GM21390 (cell line): ENCODE measurements at regions not wholly inside any gene's neighbourhood (a gene's known extent, or its start where the extent isn't known, plus 50 kb on each side); places are given as distances from the start of the nearest gene placed in this dataset.
"Not testable (repeated sequence)": the region's sequence is repeated elsewhere in the genome, so short reads cannot be mapped to it uniquely, and the experiment has no call there.

Experiments used
- ATAC-seq: cut with Tn5 transposase; IDR thresholded peaks from one replicate; pipeline ENCODE4 v1.9.1; 2021; ENCODE audit not compliant: unreplicated experiment

DNA sequence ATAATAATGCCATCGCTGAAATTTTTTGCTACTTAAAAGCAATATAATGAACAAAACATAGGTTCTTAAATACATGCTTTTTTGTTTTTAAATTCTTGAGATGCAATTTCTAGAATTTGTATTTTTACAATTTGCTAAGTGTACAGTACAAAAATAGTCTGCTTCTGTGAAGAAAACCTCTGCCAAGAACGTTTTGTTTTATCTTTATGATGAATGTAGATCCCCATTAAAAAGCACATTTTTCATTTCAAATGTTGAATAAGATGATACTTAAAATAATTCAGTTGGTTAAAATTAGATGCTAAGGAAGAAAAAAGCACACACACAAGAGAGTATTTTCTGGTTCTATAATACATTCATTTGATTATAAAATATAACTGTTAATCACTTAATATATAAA is 1358.5 kb upstream of the CITED2 start:
- ATAC-seq, result no peak

DNA sequence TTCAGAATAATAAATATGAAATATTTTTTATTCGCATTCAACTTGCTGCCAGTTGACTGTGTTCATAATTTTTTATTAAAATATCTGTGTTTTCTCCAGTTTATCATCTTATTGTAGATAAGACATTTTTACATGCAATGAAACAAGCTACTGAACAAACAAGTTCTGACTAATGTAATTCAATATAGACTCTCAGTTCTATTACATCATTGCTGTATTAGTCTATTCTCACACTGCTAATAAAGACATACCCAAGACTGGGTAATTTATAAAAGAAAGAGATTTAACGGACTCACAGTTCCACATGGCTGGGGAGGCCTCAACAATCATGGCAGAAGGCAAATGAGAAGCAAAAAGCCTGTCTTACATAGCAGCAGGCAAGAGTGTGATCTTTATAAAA is 1357.7 kb upstream of the CITED2 start:
- no peak for ATAC-seq

DNA sequence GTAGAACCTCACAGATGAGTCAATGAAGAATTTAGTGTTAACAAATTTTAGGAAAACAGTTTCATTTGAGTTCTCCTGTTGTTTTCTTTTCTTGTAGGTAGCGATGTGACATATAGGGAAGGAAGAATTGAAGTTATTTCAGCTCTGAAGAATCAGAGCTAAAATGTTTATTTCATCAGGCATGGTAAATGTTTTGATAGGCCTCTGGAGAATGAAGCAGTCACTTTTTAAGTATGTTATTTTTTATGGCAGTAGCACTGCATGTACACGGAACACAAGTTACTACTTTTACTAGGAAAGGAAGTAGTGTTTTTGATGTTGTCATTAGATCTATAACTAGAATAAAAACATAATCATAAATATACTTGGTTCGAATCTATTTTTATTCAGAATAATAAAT is 1357.3 kb upstream of the CITED2 start:
- no peak for ATAC-seq

DNA sequence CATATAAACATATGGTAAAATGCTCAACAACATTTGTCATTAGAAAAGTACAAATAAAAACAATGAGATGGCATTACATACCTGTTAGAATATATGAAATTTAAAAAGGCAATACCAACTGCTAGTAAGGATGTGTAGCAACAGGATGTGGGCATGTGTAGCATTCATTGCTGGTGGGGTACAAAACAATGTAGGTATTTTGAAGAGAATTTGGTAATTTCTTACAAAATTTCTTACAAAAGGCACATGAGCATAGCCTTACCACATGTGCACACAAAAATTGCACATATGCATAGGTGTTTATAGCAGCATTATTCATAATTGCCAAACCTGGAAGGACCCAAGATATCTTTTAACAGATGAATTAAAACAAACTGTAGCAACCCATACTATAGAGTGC is 1355.1 kb upstream of the CITED2 start:
- no peak for ATAC-seq

DNA sequence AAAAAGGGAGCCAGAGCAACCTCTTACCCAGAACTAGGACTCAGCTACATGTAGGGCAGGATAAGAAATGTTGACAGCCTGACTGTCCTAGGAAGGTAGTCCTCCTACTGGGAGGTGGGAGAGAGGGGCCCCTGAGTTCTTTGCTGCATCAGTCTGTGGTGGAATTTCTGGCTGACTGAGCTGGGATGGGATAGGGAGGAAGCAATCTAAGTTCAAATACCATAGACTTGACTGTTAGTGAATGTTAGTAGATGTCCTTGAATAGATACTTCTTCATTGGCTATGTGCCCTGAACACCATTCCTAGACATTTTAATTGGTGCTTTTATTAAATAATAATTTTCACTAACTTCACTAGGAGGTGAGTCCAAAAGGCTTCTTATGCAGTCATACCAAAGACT is 1343.6 kb upstream of the CITED2 start:
- ATAC-seq, result no peak

DNA sequence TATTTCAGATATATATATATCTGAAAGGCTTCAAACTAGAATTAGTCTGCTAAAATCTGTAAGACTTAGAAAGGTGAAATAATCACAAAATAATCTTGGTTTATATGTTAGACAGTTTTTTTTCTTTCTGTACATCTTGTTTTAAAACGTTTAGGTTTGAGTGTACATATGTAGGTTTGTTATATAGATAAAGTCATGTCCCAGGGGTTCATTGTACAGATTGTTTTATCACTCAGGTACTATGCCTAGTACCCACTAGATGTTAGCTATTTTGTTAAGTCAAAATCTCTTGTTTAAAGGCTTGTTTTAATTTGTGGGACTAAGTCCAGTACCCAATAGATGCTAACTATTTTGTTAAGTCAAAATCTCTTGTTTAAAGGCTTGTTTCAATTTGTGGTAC is 1339.0 kb upstream of the CITED2 start:
- ATAC-seq, result no peak

DNA sequence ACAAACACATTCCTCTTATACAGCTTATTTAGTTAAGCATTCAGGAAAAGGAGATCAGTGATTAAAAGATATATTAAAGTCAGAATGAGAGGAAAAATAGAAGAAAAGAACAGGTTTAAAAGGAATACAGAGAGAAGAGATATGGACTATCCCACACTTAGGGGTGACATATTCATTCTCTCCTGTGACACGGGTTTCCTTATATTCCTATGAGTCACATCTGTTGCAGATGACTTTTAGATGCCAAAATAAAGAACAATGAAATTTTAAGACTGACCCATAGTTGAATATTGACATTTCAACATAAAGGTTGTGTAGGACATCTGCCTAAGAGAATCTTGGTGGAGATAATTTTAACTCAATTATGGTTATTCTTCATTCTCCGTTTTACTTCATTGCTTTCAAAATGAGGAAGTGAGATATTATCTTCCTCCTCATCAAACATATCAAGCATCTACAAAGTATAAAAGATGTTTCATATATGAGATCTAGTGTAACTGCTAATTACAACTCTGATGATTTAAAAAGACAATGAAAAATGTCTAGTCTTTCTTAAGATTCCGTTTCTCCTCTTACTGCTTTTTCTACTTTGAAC is 1336.7 kb upstream of the CITED2 start:
- ATAC-seq, result peak; percentile 42

DNA sequence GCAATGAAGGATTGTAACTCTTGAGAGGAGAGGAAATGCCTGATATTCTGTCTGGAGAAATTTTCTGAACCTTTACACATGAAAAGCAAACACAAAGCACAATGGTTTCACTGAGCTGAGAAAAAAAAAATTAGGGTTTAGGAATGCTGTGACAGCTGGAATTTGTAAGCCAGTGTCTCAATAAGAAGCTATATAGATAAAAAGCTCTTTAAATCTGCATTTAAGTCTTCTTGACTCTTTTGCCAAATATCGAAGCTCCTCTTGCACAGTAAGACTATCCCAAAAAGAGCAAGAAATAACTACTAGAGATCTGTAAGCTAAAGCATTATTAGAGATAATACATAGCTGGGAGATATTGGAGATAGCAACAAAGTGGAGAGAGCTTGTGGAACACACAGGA is 1334.0 kb upstream of the CITED2 start:
- ATAC-seq, result no peak

DNA sequence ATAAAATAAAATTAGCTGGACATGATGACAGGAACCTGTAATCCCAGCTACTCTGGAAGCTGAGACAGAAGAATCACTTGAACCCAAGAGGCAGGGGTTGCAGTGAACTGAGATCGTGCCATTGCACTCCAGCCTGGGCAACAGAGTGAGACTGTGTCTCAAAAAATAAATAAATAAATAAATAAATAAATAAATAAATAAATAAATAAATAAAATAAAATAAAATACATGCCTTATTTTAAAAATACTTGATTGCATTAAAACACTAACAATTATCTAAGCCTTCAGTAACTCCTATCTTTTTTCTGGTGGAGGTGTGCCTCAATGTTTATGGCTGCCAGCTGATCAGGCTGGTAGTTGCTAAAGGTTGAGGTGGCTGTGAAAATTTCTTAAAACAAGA is 1329.6 kb upstream of the CITED2 start:
- not testable (repeated sequence) for ATAC-seq

DNA sequence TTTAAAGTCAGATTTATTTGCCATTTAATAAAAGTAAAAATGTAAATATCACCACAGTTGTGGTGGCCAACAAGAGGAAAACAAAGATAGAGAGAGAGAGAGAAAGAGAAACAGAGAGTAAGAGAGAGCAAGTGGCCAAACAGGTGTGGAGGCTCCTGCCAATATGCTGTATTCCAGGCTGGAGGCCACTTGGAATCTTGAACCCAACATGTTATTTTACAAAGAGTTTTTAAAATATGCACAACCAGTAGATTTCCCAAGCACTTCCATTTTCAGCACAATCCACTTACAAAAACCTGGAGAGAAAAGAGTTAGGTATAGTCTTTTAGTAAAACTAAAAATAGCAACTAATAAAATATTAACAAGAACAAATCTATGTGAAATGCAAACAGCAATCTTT is 1323.1 kb upstream of the CITED2 start:
- no peak for ATAC-seq

DNA sequence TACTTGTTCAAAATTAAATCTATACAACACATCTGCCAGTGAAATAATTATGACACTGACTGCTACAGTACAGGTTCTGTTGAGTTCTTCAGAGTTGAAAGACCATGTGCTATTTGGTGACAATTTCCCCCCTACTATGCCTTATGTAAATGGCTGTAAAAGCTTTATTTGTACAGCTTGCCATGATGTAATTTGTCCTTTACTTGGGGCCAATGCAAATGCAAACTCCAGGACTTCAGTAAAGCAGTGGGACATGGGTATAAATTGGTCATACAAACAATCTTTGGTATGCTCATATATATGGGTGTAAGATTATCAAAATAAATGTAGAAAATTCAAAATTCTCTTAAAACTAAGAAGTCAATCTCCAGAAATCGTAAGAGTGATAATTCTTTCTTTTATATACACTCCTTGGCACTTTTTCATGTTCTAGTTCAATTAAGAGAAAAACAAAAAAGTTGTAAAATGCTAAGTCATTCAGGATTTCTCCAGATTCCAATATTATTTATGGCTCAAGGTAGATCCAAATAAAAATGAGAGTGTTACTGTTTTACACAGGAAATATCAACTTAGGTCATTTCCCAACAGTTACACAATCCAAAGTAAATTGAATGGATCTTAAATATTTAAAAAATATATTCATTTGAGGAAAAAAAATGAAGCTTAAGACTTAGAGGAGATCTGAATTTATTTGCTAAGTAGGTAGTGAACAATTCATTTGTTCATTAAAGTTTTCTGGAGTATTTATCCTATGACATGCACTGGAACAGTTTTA is 1310.5 kb upstream of the CITED2 start:
- no peak for ATAC-seq

DNA sequence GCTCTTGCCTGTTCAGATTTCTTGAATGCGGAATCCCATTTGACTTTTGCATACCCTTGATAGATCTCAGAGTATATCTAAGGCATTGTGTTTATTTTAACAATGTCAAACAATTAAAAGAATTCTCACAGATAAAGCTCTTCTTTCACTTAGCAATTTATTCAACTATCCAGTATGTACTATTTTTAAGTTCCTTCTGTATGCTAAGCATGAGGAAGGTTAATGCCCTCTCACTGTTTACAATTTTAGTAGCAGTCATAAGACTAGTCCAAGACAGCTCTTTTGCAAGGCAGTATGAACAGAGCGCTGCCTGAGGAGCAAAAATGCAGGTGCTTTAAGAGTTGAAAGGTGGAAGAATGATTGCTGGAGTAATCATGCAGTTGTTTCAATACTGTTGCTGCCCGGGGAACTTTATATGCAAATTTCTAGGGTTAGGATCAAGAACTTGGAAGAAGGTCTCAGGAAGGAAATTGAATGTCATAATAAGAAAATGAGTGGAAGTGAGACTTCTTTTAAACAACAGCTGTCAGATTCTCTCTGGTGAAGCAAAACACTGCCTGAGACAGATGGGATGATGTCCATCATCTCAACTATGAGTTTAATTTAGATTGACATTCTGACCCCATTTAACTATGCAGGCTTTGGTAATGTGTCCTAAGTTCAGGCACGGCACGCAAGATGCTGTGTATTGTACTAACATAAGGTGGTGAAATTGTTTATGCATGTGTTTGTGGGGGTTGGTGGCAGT is 1303.5 kb upstream of the CITED2 start:
- ATAC-seq, result no peak

DNA sequence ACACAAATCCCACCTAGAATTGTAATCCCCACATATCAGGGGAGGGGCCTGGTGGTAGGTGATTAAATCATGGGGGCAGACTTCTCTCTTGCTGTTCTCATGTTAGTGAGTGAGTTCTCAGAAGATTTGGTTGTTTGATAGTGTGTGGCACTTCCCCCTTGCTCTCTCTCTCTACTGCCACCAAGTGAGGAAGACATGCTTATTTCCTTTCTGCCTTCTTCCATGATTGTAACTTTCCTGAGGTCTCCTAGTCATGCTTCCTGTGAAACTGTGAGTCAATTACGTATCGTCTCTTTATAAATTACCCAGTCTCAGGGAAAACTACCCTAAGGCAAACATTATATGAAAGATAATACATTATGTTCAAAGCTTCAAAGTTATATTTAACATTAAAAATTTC is 1297.5 kb upstream of the CITED2 start:
- no peak for ATAC-seq

DNA sequence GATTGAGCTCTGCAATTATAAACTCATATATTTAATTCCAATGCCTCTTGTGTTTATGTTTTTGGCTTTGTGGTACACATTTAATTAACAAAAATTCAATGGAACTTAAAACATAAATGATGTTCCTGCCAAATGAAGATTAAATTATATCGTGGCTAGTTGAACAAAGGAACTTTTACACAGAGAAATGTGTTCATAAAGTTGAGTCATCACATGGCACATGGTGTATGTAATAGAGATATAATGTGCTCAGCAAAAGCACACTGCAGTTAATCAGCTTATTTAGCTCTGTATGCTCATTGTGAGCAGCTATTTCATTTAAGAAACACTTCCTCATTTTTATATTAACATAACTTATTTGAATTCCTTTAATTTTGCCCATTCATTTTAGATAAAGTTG is 1295.6 kb upstream of the CITED2 start:
- no peak for ATAC-seq

DNA sequence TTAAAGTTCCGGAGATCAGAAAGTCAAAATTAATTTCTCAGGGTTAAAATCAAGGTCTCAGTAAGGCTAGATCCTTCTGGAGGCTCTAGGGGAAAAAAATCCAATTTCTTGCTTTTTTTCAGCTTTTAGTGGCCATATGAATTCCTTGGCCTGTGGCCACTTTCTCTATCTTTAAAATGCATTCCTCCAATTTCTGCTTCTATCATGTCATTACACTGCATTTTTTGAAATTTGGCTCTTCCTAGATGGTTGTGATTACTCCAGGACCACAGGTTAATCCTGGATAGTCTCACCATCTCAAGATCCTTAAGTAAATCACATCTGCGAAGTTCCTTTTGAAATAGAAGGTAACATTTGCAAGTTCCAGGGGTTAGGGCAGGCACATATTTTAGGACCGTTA is 1294.9 kb upstream of the CITED2 start:
- ATAC-seq, result no peak

DNA sequence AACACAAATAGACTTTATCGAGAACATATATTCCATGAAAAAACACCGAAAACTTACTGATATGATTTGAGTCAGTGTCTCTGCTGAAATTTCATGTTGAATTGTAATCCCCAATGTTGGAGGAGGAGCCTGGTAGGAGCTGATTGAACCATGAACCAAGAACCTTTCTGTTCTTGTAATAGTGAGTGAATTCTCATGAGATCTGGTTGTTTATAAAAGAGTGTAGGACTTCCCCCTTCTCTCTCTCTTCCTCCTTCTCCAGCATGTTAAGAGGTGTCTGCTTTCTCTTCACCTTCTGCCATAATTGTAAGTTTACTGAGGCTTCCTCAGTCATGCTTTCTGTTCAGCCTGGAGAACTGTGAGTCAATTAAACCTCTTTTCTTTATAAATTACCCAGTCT is 1289.3 kb upstream of the CITED2 start:
- no peak for ATAC-seq

DNA sequence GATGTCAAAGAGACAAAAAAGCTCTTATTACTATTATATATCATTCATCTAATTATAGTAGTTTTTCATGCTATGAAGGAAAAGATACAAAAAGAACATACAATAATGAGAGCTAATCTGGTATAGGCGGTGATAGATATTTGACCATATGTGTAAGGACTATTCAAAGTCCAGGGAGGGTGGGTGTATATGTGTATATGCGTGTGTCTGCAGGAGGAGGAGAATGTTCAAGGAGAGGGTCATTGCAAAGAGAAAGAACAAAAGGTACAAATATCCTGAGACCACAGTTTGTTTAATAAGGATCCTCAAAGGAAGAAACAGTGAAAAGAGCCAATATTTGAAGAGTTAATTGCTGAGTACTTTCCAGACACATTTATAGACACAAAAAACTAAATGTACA is 1288.6 kb upstream of the CITED2 start:
- ATAC-seq, result no peak

DNA sequence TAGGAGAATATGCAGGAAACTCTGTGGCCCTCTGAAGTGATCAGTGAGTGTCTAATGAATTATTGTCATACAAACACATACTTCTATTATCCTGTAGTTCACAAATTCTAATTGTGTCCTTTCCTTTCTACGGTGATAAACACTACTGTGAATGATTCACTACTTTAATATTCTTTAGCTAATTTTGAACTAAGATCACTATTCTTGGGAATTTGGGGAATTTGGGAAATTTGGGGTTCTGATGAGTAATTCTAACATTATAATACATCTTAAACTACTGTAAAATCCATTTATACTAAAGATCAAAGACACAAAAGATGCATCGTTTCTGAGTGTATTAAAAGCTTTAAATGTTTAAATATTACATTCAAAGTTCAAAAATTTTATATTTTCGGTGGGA is 1287.2 kb upstream of the CITED2 start:
- ATAC-seq, result no peak

DNA sequence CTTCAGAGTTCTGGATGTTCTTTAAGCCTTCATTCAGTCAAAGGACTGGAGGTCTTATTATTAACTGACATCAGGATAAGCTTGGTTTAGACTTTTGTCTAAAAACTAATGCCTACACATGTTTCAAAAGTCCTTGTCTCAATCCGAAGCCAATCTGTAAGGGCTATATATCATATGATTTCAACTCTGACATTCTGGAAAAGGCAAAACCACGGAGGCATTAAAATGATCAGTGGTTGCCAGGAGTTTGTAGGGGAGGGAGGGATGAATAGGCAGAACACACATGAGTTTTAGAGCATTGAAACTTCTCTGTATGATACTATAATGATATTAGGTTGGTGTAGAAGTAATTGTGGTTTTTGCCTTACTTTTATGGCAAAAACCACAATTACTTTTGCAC is 1285.8 kb upstream of the CITED2 start:
- ATAC-seq, result no peak

DNA sequence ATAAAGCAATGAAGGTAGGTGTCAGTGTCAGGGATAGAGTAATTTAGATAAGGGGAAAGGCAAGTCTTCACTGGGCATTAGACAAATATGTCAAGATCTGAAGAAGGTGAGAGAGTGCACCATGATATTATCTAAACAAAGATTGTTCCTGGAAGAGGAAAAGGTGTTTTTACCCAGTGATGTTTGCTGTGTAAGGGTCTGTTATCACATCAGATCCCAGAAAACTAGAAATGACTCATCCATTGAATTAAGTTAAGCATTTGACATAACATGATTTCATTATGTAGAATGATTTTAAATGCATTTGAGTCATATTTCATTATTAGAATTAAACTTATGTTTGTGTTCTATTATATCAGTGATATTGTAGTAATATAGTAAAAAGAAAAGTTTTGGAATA is 1279.5 kb upstream of the CITED2 start:
- no peak for ATAC-seq

DNA sequence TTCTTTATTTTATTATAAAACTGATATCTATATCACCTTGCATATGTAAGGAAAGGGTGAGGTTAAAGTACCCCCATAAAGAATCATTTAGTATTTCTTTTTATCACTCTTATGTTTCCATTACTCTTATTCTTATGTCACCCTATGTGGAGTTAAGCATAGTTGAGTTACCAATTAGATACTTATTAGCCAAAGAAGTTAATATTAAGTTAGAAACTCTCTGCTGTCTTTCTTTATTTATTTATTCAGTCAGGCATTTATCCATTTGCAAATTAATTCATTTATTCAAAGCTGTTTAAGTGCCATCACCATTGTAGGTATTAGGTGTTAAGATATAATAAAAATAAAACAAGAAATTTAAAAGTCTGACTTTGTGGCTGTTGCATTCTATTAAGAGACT is 1279.1 kb upstream of the CITED2 start:
- no peak for ATAC-seq

DNA sequence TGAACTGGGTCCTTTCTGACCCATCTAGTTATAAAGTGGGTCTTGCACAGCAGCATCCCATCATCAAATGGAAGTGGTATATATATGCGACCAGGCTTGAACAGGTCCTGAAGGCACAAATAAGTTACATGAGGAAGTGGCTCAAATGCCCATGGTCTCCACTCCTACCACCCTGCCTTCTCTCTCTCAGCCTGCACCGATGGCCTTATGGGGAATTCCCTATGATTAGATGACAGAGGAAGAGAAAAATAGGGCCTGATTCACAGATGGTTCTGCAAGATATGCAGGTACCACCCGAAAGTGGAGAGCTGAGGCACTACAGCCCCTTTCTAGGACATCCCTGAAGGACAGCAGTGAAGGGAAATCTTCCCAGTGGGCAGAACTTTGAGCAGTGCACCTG is 1275.1 kb upstream of the CITED2 start:
- not testable (repeated sequence) for ATAC-seq
